ENCODE measurements at regions not wholly inside any gene's neighbourhood (a gene's known extent, or its start where the extent isn't known, plus 50 kb on each side); places are given as distances from the start of the nearest gene placed in this dataset.

- DNase-seq (ENCODE audit: low read depth, low spot score) = no peak
- Histone ChIP-seq H3K27me3 (ENCODE audit: control insufficient read depth, insufficient read depth, low read length) (no peaks in the 10 kb centered on the region), H3K4me3 (ENCODE audit: low read depth, low read length) (no peak overlapping the region), H3K9me3 (ENCODE audit: control insufficient read depth, insufficient read depth, low read length) (no peaks in the 10 kb centered on the region), H3K27ac (ENCODE audit: low read depth, low read length) (no peak overlapping the region)
- POLR2A ChIA-PET = no interaction called here
- TF ChIP-seq, protein P1, sequence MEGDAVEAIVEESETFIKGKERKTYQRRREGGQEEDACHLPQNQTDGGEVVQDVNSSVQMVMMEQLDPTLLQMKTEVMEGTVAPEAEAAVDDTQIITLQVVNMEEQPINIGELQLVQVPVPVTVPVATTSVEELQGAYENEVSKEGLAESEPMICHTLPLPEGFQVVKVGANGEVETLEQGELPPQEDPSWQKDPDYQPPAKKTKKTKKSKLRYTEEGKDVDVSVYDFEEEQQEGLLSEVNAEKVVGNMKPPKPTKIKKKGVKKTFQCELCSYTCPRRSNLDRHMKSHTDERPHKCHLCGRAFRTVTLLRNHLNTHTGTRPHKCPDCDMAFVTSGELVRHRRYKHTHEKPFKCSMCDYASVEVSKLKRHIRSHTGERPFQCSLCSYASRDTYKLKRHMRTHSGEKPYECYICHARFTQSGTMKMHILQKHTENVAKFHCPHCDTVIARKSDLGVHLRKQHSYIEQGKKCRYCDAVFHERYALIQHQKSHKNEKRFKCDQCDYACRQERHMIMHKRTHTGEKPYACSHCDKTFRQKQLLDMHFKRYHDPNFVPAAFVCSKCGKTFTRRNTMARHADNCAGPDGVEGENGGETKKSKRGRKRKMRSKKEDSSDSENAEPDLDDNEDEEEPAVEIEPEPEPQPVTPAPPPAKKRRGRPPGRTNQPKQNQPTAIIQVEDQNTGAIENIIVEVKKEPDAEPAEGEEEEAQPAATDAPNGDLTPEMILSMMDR (IDR thresholded peaks at IDR 0.05; ENCODE audit: low read depth, low read length) = no peak
- CTCF ChIA-PET = no interaction called here
Observed at GRCh38 chr15:29438703-29439055, 169.1 kb upstream of the NSMCE3 start.

- DNase-seq (ENCODE audit: low read depth, low spot score) = no peak
- no peaks in the 10 kb centered on the region for H3K9me3 ChIP-seq (ENCODE audit: control insufficient read depth, insufficient read depth, low read length)
- TF ChIP-seq, protein P1 (IDR thresholded peaks at IDR 0.05; ENCODE audit: low read depth, low read length) = no peak
- POLR2A ChIA-PET = no interaction called here
- H3K27ac ChIP-seq (ENCODE audit: low read depth, low read length) = no peak overlapping the region
- CTCF ChIA-PET = no interaction called here
- no peaks in the 10 kb centered on the region for H3K27me3 ChIP-seq (ENCODE audit: control insufficient read depth, insufficient read depth, low read length)
- no peak overlapping the region for H3K4me3 ChIP-seq (ENCODE audit: low read depth, low read length)
Observed at GRCh38 chr15:29437888-29438702, 168.5 kb upstream of the NSMCE3 start.

DNA sequence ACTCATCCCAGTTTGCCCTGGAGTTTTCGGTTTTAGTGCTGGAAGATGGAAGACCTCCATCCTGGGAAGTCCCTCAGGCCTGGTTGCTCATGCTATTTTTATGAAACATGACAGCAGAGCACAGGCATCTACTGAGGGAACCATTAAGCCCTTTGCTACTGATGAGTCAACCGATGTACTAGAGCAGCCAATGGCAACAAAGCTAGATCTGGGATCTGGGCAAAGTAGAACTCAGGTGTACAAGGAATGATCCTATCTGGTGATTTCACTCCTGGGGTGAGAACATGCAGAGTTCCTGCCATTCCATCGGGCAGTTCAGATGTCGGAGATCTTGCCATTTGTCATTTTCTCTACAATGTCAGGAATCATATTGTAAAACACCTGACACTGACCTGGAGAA is 166.2 kb upstream of the NSMCE3 start:
- DNase-seq (ENCODE audit: low read depth, low spot score) = no peak
- ChIA-PET POLR2A (no interaction called here), CTCF (no interaction called here)
- no peak overlapping the region for H3K4me3 ChIP-seq (ENCODE audit: low read depth, low read length)
- H3K9me3 ChIP-seq (ENCODE audit: control insufficient read depth, insufficient read depth, low read length) = no peaks in the 10 kb centered on the region
- TF ChIP-seq, protein P1 (IDR thresholded peaks at IDR 0.05; ENCODE audit: low read depth, low read length) = no peak
- H3K27me3 ChIP-seq (ENCODE audit: control insufficient read depth, insufficient read depth, low read length) = no peaks in the 10 kb centered on the region
- no peak overlapping the region for H3K27ac ChIP-seq (ENCODE audit: low read depth, low read length)

DNA sequence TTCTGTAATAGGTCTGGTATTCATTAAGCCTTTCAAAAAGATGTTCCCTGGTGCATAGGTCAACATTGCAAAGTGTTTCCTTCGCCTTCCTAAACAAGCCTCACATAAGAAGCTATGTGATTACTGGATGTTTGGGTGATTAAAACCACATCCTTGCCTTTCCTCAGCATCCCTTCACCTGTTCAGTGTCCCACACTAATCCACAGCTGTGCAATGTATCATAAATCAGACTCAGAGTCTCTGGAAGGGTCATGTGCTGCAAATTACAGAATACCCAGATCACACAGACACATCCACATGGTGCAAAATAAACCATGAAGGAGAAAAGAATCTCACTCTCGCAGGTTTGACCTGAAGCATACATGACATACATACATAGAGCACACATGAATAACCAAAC is 164.7 kb upstream of the NSMCE3 start:
- TF ChIP-seq, protein P1 (IDR thresholded peaks at IDR 0.05; ENCODE audit: low read depth, low read length) = no peak
- ChIA-PET CTCF (no interaction called here), POLR2A (no interaction called here)
- Histone ChIP-seq H3K27me3 (ENCODE audit: control insufficient read depth, insufficient read depth, low read length) (no peaks in the 10 kb centered on the region), H3K27ac (ENCODE audit: low read depth, low read length) (no peak overlapping the region), H3K9me3 (ENCODE audit: control insufficient read depth, insufficient read depth, low read length) (no peaks in the 10 kb centered on the region), H3K4me3 (ENCODE audit: low read depth, low read length) (no peak overlapping the region)
- DNase-seq (ENCODE audit: low read depth, low spot score) = no peak

DNA sequence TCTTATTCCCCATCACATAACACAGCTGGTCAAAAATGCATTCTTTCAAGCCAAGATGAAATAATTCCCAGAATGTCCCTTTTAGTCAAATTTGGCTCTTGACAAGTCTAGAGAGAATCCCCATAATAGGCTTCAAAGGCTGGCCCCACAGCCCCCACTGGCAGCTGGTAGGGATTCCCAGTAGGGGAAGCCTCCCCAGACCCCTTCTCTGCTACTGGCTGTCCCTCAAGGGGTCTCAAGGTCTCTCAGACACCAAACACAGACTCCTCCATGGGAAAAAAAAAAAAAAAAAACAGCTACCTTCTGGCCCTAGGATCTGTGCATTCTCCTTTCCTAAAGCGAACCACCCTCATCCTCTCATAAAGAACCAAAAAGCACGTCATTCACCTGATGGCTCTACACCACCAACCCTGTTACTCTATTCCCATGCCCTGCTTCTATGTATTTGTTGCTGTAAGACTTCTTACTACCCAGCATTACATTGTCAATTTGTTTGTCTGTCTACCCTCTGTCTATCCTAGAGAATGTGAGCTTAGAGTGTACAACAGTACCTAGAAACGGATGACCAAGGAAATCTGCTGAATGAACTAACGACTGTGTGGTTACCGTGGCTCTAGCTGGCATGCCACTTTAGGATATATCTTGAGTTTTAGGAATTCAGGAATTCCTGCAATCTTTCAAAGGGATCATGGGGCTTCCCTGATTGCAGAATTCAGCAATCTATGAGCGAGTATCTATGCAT is 164.1 kb upstream of the NSMCE3 start:
- no peaks in the 10 kb centered on the region for H3K27me3 ChIP-seq (ENCODE audit: control insufficient read depth, insufficient read depth, low read length)
- DNase-seq (ENCODE audit: low read depth, low spot score) = no peak
- ChIA-PET CTCF (no interaction called here), POLR2A (no interaction called here)
- H3K4me3 ChIP-seq (ENCODE audit: low read depth, low read length) = no peak overlapping the region
- H3K27ac ChIP-seq (ENCODE audit: low read depth, low read length) = no peak overlapping the region
- TF ChIP-seq, protein P1 (IDR thresholded peaks at IDR 0.05; ENCODE audit: low read depth, low read length) = no peak
- no peaks in the 10 kb centered on the region for H3K9me3 ChIP-seq (ENCODE audit: control insufficient read depth, insufficient read depth, low read length)
